ENCODE measurements at regions not wholly inside any gene's neighbourhood (a gene's known extent, or its start where the extent isn't known, plus 50 kb on each side); places are given as distances from the start of the nearest gene placed in this dataset.

GRCh38 chr7:132733860-132734259 is 157.6 kb upstream of the PLXNA4 start:
- no peak for TF ChIP-seq GATA1 (IDR thresholded peaks at IDR 0.05; ENCODE audit: low read depth, low read length)
- TF ChIP-seq POLR2A (IDR thresholded peaks at IDR 0.05; ENCODE audit: low read length), result no peak
- no peak for DNase-seq

- TF ChIP-seq GATA1 (IDR thresholded peaks at IDR 0.05; ENCODE audit: low read depth, low read length), result no peak
- TF ChIP-seq POLR2A (IDR thresholded peaks at IDR 0.05; ENCODE audit: low read length), result no peak
- no peak for DNase-seq
Measured at GRCh38 chr7:132732321-132732865, 156.1 kb upstream of the PLXNA4 start.

GRCh38 chr7:132730105-132730504 is 153.8 kb upstream of the PLXNA4 start:
- TF ChIP-seq POLR2A (IDR thresholded peaks at IDR 0.05; ENCODE audit: low read length), result no peak
- TF ChIP-seq GATA1 (IDR thresholded peaks at IDR 0.05; ENCODE audit: low read depth, low read length), result no peak
- DNase-seq, result no peak

GRCh38 chr7:132723506-132724081 is 147.3 kb upstream of the PLXNA4 start:
- no peak for DNase-seq
- TF ChIP-seq POLR2A (IDR thresholded peaks at IDR 0.05; ENCODE audit: low read length) (no peak), GATA1 (IDR thresholded peaks at IDR 0.05; ENCODE audit: low read depth, low read length) (no peak)

GRCh38 chr7:132720835-132721234 is 144.6 kb upstream of the PLXNA4 start:
- no peak for DNase-seq
- no peak for TF ChIP-seq POLR2A (IDR thresholded peaks at IDR 0.05; ENCODE audit: low read length)
- no peak for TF ChIP-seq GATA1 (IDR thresholded peaks at IDR 0.05; ENCODE audit: low read depth, low read length)

- TF ChIP-seq GATA1 (IDR thresholded peaks at IDR 0.05; ENCODE audit: low read depth, low read length), result no peak
- no peak for TF ChIP-seq POLR2A (IDR thresholded peaks at IDR 0.05; ENCODE audit: low read length)
- no peak for DNase-seq
Measured at GRCh38 chr7:132713893-132714292, 137.6 kb upstream of the PLXNA4 start.

GRCh38 chr7:132709971-132710567 is 133.8 kb upstream of the PLXNA4 start:
- TF ChIP-seq POLR2A (IDR thresholded peaks at IDR 0.05; ENCODE audit: low read length) (no peak), GATA1 (IDR thresholded peaks at IDR 0.05; ENCODE audit: low read depth, low read length) (no peak)
- DNase-seq, result peak; percentile 15 to 39

- DNase-seq, result no peak
Measured at GRCh38 chr7:132708470-132708869, 132.2 kb upstream of the PLXNA4 start.

GRCh38 chr7:132705146-132705545 is 128.9 kb upstream of the PLXNA4 start:
- DNase-seq, result no peak
- TF ChIP-seq POLR2A (IDR thresholded peaks at IDR 0.05; ENCODE audit: low read length) (no peak), GATA1 (IDR thresholded peaks at IDR 0.05; ENCODE audit: low read depth, low read length) (no peak)

More at GRCh38 chr7:132708470-132708869, 132.2 kb upstream of the PLXNA4 start:
- TF ChIP-seq POLR2A (IDR thresholded peaks at IDR 0.05; ENCODE audit: low read length) (no peak), GATA1 (IDR thresholded peaks at IDR 0.05; ENCODE audit: low read depth, low read length) (no peak)

- no peak for DNase-seq
- TF ChIP-seq POLR2A (IDR thresholded peaks at IDR 0.05; ENCODE audit: low read length) (no peak), GATA1 (IDR thresholded peaks at IDR 0.05; ENCODE audit: low read depth, low read length) (no peak)
Measured at GRCh38 chr7:132703742-132704141, 127.5 kb upstream of the PLXNA4 start.

GRCh38 chr7:132697003-132697402 is 120.7 kb upstream of the PLXNA4 start:
- no peak for DNase-seq
- TF ChIP-seq GATA1 (IDR thresholded peaks at IDR 0.05; ENCODE audit: low read depth, low read length) (no peak), POLR2A (IDR thresholded peaks at IDR 0.05; ENCODE audit: low read length) (no peak)

- DNase-seq, result no peak
- TF ChIP-seq GATA1 (IDR thresholded peaks at IDR 0.05; ENCODE audit: low read depth, low read length) (no peak), POLR2A (IDR thresholded peaks at IDR 0.05; ENCODE audit: low read length) (no peak)
Measured at GRCh38 chr7:132696332-132696731, 120.1 kb upstream of the PLXNA4 start.

- TF ChIP-seq POLR2A (IDR thresholded peaks at IDR 0.05; ENCODE audit: low read length) (no peak), GATA1 (IDR thresholded peaks at IDR 0.05; ENCODE audit: low read depth, low read length) (no peak)
Measured at GRCh38 chr7:132691201-132691600, 114.9 kb upstream of the PLXNA4 start.

GRCh38 chr7:132690174-132690573 is 113.9 kb upstream of the PLXNA4 start:
- no peak for DNase-seq
- TF ChIP-seq GATA1 (IDR thresholded peaks at IDR 0.05; ENCODE audit: low read depth, low read length), result no peak
- TF ChIP-seq POLR2A (IDR thresholded peaks at IDR 0.05; ENCODE audit: low read length), result no peak

More at GRCh38 chr7:132691201-132691600, 114.9 kb upstream of the PLXNA4 start:
- DNase-seq, result no peak

GRCh38 chr7:132687981-132688383 is 111.7 kb upstream of the PLXNA4 start:
- DNase-seq, result no peak
- TF ChIP-seq POLR2A (IDR thresholded peaks at IDR 0.05; ENCODE audit: low read length) (no peak), GATA1 (IDR thresholded peaks at IDR 0.05; ENCODE audit: low read depth, low read length) (no peak)
